HepG2 (cell line): ENCODE measurements at regions not wholly inside any gene's neighbourhood (a gene's known extent, or its start where the extent isn't known, plus 50 kb on each side); places are given as distances from the start of the nearest gene placed in this dataset.

Experiments used
- PHF20 ChIP-seq: sonication (generic); formaldehyde crosslinking; IDR thresholded peaks from 2 replicates; pipeline ENCODE4 v1.5.0; 2020; ENCODE audit warnings: mild to moderate bottlenecking, missing genetic modification reagents
- TF ChIP-seq, protein P1 (sequence below), 2 experiments: fragments of 450-650 bp in 1 of 2; sonication (generic) in 1 of 2; formaldehyde crosslinking in 1 of 2; IDR thresholded peaks; 2 replicates each; pipeline versions ENCODE4 v1.6.1 to v1.8.0; 2016 to 2022; ENCODE audit warnings: antibody characterized with exemption in 1 of 2, mild to moderate bottlenecking in 1 of 2, missing genetic modification reagents in 1 of 2
- TF ChIP-seq, protein P2 (sequence below): sonication (generic); formaldehyde crosslinking; IDR thresholded peaks from 2 replicates; pipeline ENCODE4 v1.8.1; 2022; ENCODE audit warnings: low read depth, mild to moderate bottlenecking, missing genetic modification reagents

DNA sequence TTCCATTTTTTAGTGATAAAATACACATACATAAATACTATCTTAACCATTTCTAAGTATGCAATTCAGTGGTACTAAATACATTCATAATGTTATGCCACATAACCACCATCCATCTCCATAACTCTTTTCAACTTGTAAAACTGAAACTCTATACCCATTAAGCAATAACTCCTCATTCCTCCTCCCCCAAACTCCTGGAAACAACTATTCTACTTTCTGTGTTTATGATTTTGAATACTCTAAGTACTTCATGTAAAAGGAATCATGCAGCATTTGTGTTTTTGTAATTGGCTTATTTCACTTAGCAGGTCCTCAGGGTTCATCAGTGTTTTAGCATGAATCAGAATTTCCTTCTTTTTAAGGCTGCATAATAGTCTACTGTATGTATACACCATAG, 131.8 kb downstream of the TES start (continued):
- TF ChIP-seq, protein P1, sequence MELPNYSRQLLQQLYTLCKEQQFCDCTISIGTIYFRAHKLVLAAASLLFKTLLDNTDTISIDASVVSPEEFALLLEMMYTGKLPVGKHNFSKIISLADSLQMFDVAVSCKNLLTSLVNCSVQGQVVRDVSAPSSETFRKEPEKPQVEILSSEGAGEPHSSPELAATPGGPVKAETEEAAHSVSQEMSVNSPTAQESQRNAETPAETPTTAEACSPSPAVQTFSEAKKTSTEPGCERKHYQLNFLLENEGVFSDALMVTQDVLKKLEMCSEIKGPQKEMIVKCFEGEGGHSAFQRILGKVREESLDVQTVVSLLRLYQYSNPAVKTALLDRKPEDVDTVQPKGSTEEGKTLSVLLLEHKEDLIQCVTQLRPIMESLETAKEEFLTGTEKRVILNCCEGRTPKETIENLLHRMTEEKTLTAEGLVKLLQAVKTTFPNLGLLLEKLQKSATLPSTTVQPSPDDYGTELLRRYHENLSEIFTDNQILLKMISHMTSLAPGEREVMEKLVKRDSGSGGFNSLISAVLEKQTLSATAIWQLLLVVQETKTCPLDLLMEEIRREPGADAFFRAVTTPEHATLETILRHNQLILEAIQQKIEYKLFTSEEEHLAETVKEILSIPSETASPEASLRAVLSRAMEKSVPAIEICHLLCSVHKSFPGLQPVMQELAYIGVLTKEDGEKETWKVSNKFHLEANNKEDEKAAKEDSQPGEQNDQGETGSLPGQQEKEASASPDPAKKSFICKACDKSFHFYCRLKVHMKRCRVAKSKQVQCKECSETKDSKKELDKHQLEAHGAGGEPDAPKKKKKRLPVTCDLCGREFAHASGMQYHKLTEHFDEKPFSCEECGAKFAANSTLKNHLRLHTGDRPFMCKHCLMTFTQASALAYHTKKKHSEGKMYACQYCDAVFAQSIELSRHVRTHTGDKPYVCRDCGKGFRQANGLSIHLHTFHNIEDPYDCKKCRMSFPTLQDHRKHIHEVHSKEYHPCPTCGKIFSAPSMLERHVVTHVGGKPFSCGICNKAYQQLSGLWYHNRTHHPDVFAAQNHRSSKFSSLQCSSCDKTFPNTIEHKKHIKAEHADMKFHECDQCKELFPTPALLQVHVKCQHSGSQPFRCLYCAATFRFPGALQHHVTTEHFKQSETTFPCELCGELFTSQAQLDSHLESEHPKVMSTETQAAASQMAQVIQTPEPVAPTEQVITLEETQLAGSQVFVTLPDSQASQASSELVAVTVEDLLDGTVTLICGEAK (IDR thresholded peaks at IDR 0.05): no peak
- TF ChIP-seq, protein P1 (CRISPR knock-in tag; IDR thresholded peaks at IDR 0.05): no peak
- TF ChIP-seq, protein P2, sequence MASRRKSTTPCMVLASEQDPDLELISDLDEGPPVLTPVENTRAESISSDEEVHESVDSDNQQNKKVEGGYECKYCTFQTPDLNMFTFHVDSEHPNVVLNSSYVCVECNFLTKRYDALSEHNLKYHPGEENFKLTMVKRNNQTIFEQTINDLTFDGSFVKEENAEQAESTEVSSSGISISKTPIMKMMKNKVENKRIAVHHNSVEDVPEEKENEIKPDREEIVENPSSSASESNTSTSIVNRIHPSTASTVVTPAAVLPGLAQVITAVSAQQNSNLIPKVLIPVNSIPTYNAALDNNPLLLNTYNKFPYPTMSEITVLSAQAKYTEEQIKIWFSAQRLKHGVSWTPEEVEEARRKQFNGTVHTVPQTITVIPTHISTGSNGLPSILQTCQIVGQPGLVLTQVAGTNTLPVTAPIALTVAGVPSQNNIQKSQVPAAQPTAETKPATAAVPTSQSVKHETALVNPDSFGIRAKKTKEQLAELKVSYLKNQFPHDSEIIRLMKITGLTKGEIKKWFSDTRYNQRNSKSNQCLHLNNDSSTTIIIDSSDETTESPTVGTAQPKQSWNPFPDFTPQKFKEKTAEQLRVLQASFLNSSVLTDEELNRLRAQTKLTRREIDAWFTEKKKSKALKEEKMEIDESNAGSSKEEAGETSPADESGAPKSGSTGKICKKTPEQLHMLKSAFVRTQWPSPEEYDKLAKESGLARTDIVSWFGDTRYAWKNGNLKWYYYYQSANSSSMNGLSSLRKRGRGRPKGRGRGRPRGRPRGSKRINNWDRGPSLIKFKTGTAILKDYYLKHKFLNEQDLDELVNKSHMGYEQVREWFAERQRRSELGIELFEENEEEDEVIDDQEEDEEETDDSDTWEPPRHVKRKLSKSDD: no peak
- no peak for TF ChIP-seq PHF20 (CRISPR knock-in tag)
